GM19455 (cell line): ENCODE measurements at regions not wholly inside any gene's neighbourhood (a gene's known extent, or its start where the extent isn't known, plus 50 kb on each side); places are given as distances from the start of the nearest gene placed in this dataset.
"Not testable (repeated sequence)": the region's sequence is repeated elsewhere in the genome, so short reads cannot be mapped to it uniquely, and the experiment has no call there.

ENCODE experiments used
- ATAC-seq: cut with Tn5 transposase; IDR thresholded peaks from one replicate; pipeline ENCODE4 v1.9.1; 2021; ENCODE audit not compliant: unreplicated experiment

GRCh38 chr5:124154714-124155113 is 591.7 kb downstream of the ZNF608 start:
- ATAC-seq, result no peak

- no peak for ATAC-seq
Measured at GRCh38 chr5:124153588-124153987, 592.9 kb downstream of the ZNF608 start.

GRCh38 chr5:124148574-124148973 is 597.9 kb downstream of the ZNF608 start:
- ATAC-seq, result no peak

- no peak for ATAC-seq
Measured at GRCh38 chr5:124140060-124140459, 606.4 kb downstream of the ZNF608 start.

GRCh38 chr5:124139477-124139876 is 607.0 kb downstream of the ZNF608 start:
- no peak for ATAC-seq

DNA sequence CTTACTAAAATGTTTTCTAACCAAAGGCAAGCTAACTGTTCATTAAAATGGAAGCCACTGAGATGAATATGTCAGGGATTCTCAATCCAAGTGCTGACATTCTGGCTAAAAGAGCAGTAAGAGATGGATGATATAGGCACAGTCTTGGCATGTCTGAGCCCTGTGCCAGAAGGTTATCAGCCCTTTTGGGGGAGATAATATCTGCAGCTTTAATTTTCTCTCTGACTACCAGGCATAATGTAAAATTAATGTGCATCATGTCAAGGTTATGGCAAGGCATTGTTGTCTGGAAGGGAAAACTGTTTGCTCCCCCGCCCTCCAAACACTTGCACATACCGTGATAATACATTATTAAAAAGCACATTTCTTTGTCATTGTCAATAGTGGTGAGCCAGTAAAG is 609.8 kb downstream of the ZNF608 start:
- no peak for ATAC-seq

DNA sequence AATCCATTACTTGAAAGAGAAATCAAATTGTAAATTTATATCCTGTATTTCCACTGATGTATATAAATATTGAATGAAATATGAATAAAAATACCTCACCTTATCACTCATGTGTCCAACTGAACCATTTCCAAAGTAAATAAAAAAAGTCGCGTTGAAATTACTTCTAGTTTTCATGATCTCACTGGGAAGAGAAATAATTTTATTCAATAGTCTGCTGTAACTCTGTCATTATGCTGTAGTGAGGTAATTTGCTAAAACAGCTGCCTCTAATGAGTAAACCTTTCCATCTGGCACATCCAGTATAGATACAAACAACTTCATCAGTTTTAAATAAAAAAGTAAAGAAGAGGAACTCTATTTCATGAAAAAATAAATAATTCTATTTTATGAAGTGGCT is 611.5 kb downstream of the ZNF608 start:
- ATAC-seq, result no peak

DNA sequence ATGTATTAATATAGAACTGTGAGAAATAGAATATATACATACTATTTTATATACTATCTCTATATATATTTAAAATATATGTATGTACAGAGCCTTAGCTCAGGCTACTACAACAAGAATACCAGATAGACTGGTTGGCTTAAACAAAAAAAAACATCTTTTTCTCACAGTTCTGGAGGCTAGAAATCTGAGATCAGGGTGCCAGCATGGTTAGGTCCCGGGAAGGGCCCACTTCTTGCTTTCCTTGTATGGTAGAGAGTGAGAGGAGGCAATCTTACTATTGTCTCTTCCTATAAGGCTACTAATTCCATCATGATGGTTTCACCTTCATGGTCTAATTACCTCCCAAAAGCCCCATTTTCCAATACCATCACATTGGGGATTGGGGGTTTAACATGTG is 613.0 kb downstream of the ZNF608 start:
- no peak for ATAC-seq

- no peak for ATAC-seq
Measured at GRCh38 chr5:124132843-124133242, 613.6 kb downstream of the ZNF608 start.

DNA sequence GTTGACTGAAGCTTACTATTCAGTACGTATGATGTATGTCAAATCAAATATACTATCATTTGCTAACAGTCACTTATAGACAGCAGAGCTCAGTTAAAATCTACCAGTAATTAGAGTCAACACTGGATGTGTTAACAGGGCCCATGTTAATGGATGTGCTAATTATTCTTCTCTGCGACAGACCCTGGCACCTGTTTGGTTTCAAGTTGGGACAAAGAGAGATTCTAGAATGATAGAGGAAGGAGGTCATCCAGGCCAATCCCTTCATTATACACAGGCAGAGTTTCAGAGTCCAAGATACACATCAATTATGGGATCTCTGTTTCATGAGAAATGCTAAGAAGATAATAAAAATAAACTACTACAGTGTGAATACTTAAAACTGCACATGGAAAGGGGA is 615.0 kb downstream of the ZNF608 start:
- no peak for ATAC-seq

GRCh38 chr5:124130816-124131215 is 615.6 kb downstream of the ZNF608 start:
- ATAC-seq, result no peak

DNA sequence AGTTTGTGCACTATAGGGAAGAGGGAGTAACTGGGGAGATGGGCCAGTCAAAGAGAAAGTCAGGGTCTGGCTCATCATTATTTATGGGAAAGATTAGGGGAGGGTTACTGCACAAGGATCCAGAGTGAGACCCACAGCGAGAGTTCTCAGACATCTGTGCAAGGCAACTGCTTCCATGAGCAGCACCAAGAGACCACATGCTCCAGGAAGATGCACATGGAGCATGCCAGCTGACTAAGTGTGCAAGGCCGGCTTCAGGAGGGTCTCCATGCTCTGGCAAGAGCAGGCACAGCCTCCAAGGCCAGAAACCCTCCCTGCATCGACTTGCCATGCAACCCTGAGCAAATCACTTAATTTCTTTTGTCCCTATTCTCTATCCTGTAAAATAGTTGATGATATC is 616.9 kb downstream of the CSNK1G3 start:
- ATAC-seq, result no peak

DNA sequence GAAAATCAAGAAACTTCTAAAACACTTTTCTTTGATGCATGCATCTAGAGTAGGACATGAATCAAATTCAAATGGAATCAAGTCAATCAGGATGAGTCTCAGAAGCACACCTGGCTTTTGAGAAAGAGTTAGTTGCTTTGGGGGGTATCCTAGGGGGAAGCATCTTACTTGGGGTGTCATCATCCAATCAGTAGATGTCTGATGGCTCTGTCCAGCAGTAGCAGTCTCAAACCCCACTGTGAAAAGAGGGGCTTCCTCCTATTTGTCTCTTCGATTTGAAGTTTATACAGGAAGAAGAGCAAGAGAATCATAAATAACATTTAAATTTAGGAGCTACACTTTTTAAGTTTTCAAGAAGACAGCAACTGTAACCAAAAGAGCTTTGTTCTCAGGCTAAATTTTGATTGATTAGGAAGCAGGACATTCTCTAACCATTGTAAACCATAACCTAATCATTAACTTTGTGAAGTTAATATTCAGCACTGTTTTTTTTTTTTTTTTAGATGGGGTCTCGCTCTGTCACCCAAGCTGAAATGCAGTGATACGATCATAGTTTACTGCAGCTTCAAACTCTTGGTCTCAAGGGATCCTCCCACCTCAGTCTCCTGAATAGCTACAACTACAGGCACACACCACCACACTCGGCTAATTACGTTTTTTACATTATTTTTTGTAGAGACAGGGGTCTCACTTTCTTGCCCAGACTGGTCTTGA is 614.7 kb downstream of the CSNK1G3 start:
- no peak for ATAC-seq

- no peak for ATAC-seq
Measured at GRCh38 chr5:124124711-124125229, 612.8 kb downstream of the CSNK1G3 start.

DNA sequence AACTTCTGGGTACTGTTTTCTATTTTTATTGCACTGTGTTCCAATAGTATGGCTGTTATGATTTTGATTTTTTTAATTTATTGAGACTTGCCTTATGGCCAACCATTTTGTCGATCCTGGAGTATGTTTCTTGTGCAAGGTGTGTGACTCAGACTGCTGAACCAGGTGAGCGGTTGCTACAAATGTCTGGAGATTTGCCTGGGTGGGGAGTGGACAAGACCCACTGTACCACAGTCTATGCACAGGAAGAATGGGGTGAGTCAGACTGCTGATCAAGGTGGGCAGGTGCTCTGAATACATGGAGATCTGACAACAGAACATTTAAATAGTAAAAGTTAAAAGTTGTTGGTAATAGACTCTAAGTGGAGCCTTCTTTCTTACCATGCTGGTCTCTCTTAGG is 609.2 kb downstream of the CSNK1G3 start:
- ATAC-seq, result no peak

DNA sequence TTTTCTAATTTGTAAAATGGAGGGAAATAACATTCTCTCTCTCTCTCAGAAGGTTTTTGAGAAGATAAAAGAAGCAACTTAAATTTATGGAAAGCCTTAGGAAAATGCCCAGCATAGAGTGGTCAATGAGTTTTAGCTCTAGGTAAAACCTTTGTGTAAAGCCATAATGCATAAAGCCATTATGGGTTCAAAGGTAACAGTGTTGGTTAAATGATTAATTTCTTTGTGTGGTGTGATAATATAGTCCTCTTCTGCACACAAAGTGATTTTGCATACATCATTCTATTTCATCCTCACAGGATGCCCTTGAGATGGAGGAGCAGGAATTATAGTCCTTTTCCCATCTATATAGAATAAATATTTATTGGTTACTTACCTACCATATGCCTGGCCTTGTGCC is 602.9 kb downstream of the CSNK1G3 start:
- no peak for ATAC-seq

DNA sequence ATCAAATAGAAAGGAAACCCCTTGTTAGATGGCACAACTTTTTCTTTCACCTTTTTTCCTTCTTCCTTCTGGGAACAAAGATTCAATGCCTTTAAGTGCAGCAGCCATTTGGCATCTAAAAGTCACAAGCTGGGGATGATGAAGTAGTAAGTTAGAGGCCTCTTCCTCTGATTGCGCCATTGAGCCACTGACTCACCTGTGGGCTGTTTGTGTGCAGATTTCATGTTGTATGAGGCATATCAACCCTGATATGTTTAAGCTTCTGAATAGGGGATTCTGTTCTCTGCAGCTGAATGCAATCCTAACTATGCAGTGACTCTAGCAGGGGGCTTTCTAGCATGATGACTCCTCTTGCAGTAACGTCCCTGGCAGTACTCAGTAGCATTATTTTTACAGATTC is 599.9 kb downstream of the CSNK1G3 start:
- no peak for ATAC-seq

- no peak for ATAC-seq
Measured at GRCh38 chr5:124110942-124111341, 599.0 kb downstream of the CSNK1G3 start.

DNA sequence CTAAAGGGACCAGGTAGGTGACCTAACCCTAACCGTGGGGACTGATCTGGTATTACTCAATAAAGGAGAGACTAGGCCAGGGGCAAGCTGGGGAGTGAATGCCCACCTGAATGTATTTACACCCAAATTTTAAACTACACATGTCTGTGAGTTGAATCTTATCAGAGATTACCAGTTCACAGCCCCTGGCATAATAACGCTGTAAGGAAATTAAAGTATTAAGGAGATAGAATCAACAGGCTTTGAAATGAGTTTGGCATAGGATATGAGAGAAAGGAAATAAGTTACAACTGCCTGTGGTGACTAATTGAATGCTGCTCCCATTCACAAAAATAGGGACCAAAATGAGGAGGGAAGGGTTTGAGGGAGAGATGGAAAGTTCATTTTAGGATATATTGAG is 593.3 kb downstream of the CSNK1G3 start:
- ATAC-seq, result no peak

DNA sequence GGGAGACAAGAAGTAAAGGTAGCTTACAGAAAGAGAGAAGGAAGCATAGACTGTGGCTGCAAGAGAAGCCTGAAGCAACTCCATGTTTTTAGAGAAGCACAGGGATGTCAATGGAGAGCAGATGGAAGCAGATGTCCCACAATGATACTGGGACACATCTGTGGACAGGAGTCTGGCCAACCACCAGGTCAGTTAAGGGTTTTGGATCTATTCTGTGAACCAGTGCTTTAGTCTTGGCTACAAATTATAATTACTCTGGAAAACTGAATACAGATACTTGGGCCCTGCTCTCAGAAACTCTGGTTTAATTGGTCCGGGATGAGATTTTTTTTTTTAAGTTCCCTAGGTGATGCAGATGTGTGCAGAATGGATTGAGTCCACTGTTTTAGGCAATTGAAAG is 592.8 kb downstream of the CSNK1G3 start:
- ATAC-seq, result no peak

GRCh38 chr5:124104344-124104743 is 592.4 kb downstream of the CSNK1G3 start:
- ATAC-seq, result no peak

DNA sequence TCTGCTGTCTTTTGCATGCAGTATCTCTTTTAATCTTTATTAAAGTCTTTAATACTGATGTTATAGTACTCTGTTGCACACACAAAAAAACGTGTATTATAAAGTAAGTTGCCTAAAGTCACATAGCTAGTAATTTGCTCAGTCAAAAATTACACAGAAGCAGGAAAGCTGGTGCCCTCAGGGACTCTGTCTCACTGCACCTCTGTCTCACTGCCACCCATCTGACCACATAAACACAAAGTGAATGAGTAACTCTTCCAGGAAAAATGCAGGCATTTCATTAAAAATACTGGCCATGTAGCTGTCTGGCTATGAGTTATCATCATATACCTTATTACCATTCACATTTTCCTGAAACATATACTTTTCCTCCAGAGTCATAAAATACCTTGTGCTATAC is 591.7 kb downstream of the CSNK1G3 start:
- ATAC-seq, result no peak

GRCh38 chr5:124103056-124103455 is 591.1 kb downstream of the CSNK1G3 start:
- ATAC-seq, result not testable (repeated sequence)
